GM03348 (cell line): ENCODE measurements at regions not wholly inside any gene's neighbourhood (a gene's known extent, or its start where the extent isn't known, plus 50 kb on each side); places are given as distances from the start of the nearest gene placed in this dataset.

Experiments used
- DNase-seq: peaks from one replicate; pipeline ENCODE4 v3.0.0; 2012; ENCODE audit warnings: low spot score

GRCh38 chr3:14335774-14336748 lies 66.3 kb upstream of the SLC6A6 start:
- DNase-seq = no peak

- no peak for DNase-seq
These were observed 65.4 kb upstream of the SLC6A6 start for GRCh38 chr3:14336749-14337598.

GRCh38 chr3:14337828-14338227 lies 64.6 kb upstream of the SLC6A6 start:
- no peak for DNase-seq

GRCh38 chr3:14338242-14338641 lies 64.2 kb upstream of the SLC6A6 start:
- DNase-seq = no peak

GRCh38 chr3:14338898-14339458 lies 63.4 kb upstream of the SLC6A6 start:
- DNase-seq = no peak

GRCh38 chr3:14340960-14341708 lies 61.3 kb upstream of the SLC6A6 start:
- no peak for DNase-seq

- DNase-seq = no peak
These were observed 58.9 kb upstream of the SLC6A6 start for GRCh38 chr3:14343338-14344112.

GRCh38 chr3:14344351-14344750 lies 58.1 kb upstream of the SLC6A6 start:
- DNase-seq = no peak

- no peak for DNase-seq
These were observed 56.8 kb upstream of the SLC6A6 start for GRCh38 chr3:14345496-14346150.

- DNase-seq = no peak
These were observed 56.2 kb upstream of the SLC6A6 start for GRCh38 chr3:14346191-14346590.

GRCh38 chr3:14346642-14347041 lies 55.8 kb upstream of the SLC6A6 start:
- no peak for DNase-seq

- no peak for DNase-seq
These were observed 55.3 kb upstream of the SLC6A6 start for GRCh38 chr3:14347110-14347509.

- DNase-seq = no peak
These were observed 50.8 kb upstream of the SLC6A6 start for GRCh38 chr3:14351617-14352001.

GRCh38 chr3:14352002-14352627 lies 50.3 kb upstream of the SLC6A6 start:
- DNase-seq = no peak
